ENCODE measurements at regions not wholly inside any gene's neighbourhood (a gene's known extent, or its start where the extent isn't known, plus 50 kb on each side); places are given as distances from the start of the nearest gene placed in this dataset.

DNA sequence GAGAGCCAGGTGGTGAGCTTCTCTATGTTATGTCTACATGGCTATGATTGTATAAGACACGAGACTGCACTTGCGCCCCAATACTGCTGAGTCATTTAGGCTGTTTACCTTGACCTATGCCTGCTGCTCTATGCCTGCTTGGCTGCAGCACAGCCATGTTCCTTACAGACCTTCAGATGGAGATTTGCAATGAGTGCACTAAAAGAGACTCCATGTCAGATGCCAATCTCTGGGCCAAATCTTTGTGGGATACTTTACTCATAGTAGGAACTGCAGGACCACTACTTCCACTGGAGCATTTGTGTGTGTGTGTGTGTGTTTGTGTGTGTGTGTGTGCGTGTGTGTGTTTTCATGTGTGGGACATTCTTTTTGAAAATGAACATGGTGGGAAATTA lies 50.0 kb upstream of the KMT2E start:
- TF ChIP-seq, protein P1, sequence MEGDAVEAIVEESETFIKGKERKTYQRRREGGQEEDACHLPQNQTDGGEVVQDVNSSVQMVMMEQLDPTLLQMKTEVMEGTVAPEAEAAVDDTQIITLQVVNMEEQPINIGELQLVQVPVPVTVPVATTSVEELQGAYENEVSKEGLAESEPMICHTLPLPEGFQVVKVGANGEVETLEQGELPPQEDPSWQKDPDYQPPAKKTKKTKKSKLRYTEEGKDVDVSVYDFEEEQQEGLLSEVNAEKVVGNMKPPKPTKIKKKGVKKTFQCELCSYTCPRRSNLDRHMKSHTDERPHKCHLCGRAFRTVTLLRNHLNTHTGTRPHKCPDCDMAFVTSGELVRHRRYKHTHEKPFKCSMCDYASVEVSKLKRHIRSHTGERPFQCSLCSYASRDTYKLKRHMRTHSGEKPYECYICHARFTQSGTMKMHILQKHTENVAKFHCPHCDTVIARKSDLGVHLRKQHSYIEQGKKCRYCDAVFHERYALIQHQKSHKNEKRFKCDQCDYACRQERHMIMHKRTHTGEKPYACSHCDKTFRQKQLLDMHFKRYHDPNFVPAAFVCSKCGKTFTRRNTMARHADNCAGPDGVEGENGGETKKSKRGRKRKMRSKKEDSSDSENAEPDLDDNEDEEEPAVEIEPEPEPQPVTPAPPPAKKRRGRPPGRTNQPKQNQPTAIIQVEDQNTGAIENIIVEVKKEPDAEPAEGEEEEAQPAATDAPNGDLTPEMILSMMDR (IDR thresholded peaks at IDR 0.05; ENCODE audit: borderline replicate concordance, control extremely low read depth, extremely low read depth, insufficient read depth, missing control alignments) = no peak
- in situ Hi-C loops (cut with MboI; ENCODE audit: low sequenced_read_pairs, unreplicated experiment) = no loop called here
- no peak for DNase-seq (ENCODE audit: low spot score)

Data from GM13976 (cell line).